ENCODE measurements at regions not wholly inside any gene's neighbourhood (a gene's known extent, or its start where the extent isn't known, plus 50 kb on each side); places are given as distances from the start of the nearest gene placed in this dataset.

- Histone ChIP-seq H3K79me2 (ENCODE audit: control insufficient read depth, low read length) (no peaks in the 10 kb centered on the region), H3K27me3 (ENCODE audit: control insufficient read depth, low read length) (no peaks in the 10 kb centered on the region), H3K9me3 (ENCODE audit: control insufficient read depth, insufficient read depth, low read length) (no peaks in the 10 kb centered on the region), H3K4me1 (ENCODE audit: control insufficient read depth, low read length) (no peaks in the 10 kb centered on the region), H3K4me3 (ENCODE audit: low read length) (no peak overlapping the region), H3K9me2 (replicated peaks; ENCODE audit: control insufficient read depth, low read length) (no peaks in the 10 kb centered on the region), H3K27ac (ENCODE audit: low read depth, low read length) (no peak overlapping the region), H3K36me3 (ENCODE audit: control insufficient read depth, low read length) (no peaks in the 10 kb centered on the region), H3K4me2 (ENCODE audit: low read length) (no peak overlapping the region), H3F3A (ENCODE audit: control insufficient read depth, insufficient read depth) (no peaks in the 10 kb centered on the region), H4K20me1 (ENCODE audit: control insufficient read depth, insufficient read depth, low read depth, low read length) (no peaks in the 10 kb centered on the region)
- TF ChIP-seq CTCF (IDR thresholded peaks at IDR 0.05; ENCODE audit: low read depth, low read length, poor library complexity, severe bottlenecking) (no peak), EZH2phosphoT487 (IDR thresholded peaks at IDR 0.05; ENCODE audit: borderline replicate concordance, low read length) (no peak)
These were observed 50.5 kb upstream of the LRRC1 start for GRCh38 chr6:53744321-53744720.

GRCh38 chr6:53741034-53741823 is 53.6 kb upstream of the LRRC1 start:
- H3K36me3 ChIP-seq (ENCODE audit: control insufficient read depth, low read length) = no peaks in the 10 kb centered on the region
- no peaks in the 10 kb centered on the region for H3K4me1 ChIP-seq (ENCODE audit: control insufficient read depth, low read length)
- no peaks in the 10 kb centered on the region for H3K9me3 ChIP-seq (ENCODE audit: control insufficient read depth, insufficient read depth, low read length)
- H3K9me2 ChIP-seq (replicated peaks; ENCODE audit: control insufficient read depth, low read length) = no peaks in the 10 kb centered on the region
- TF ChIP-seq EZH2phosphoT487 (IDR thresholded peaks at IDR 0.05; ENCODE audit: borderline replicate concordance, low read length) (no peak), CTCF (IDR thresholded peaks at IDR 0.05; ENCODE audit: low read depth, low read length, poor library complexity, severe bottlenecking) (no peak)
- peaks cover 6% of the 10 kb centered on the region; the same call in 1 of the 2 replicates for H3K27me3 ChIP-seq (ENCODE audit: control insufficient read depth, low read length)
- H3K27ac ChIP-seq (ENCODE audit: low read depth, low read length) = no peak overlapping the region
- H3K79me2 ChIP-seq (ENCODE audit: control insufficient read depth, low read length) = no peaks in the 10 kb centered on the region
- H3K4me3 ChIP-seq (ENCODE audit: low read length) = no peak overlapping the region
- H3K4me2 ChIP-seq (ENCODE audit: low read length) = no peak overlapping the region
- H4K20me1 ChIP-seq (ENCODE audit: control insufficient read depth, insufficient read depth, low read depth, low read length) = no peaks in the 10 kb centered on the region
- no peaks in the 10 kb centered on the region for H3F3A ChIP-seq (ENCODE audit: control insufficient read depth, insufficient read depth)

GRCh38 chr6:53737746-53738145 is 57.1 kb upstream of the LRRC1 start:
- Histone ChIP-seq H3K9me2 (replicated peaks; ENCODE audit: control insufficient read depth, low read length) (no peaks in the 10 kb centered on the region), H3K4me2 (ENCODE audit: low read length) (no peak overlapping the region)

GRCh38 chr6:53735896-53736295 is 58.9 kb upstream of the LRRC1 start:
- Histone ChIP-seq H3K9me2 (replicated peaks; ENCODE audit: control insufficient read depth, low read length) (no peaks in the 10 kb centered on the region), H3K4me3 (ENCODE audit: low read length) (no peak overlapping the region), H3K79me2 (ENCODE audit: control insufficient read depth, low read length) (no peaks in the 10 kb centered on the region), H3K27ac (ENCODE audit: low read depth, low read length) (no peak overlapping the region), H3K9me3 (ENCODE audit: control insufficient read depth, insufficient read depth, low read length) (no peaks in the 10 kb centered on the region), H3K4me1 (ENCODE audit: control insufficient read depth, low read length) (no peaks in the 10 kb centered on the region), H3F3A (ENCODE audit: control insufficient read depth, insufficient read depth) (no peaks in the 10 kb centered on the region), H3K27me3 (ENCODE audit: control insufficient read depth, low read length) (peaks cover 13% of the 10 kb centered on the region; the same call in 1 of the 2 replicates), H3K36me3 (ENCODE audit: control insufficient read depth, low read length) (no peaks in the 10 kb centered on the region), H3K4me2 (ENCODE audit: low read length) (no peak overlapping the region), H4K20me1 (ENCODE audit: control insufficient read depth, insufficient read depth, low read depth, low read length) (no peaks in the 10 kb centered on the region)
- TF ChIP-seq CTCF (IDR thresholded peaks at IDR 0.05; ENCODE audit: low read depth, low read length, poor library complexity, severe bottlenecking) (no peak), EZH2phosphoT487 (IDR thresholded peaks at IDR 0.05; ENCODE audit: borderline replicate concordance, low read length) (no peak)

More at GRCh38 chr6:53737746-53738145, 57.1 kb upstream of the LRRC1 start:
- no peak overlapping the region for H3K27ac ChIP-seq (ENCODE audit: low read depth, low read length)
- no peak for TF ChIP-seq EZH2phosphoT487 (IDR thresholded peaks at IDR 0.05; ENCODE audit: borderline replicate concordance, low read length)
- no peaks in the 10 kb centered on the region for H3K79me2 ChIP-seq (ENCODE audit: control insufficient read depth, low read length)
- H3K4me1 ChIP-seq (ENCODE audit: control insufficient read depth, low read length) = no peaks in the 10 kb centered on the region
- no peaks in the 10 kb centered on the region for H4K20me1 ChIP-seq (ENCODE audit: control insufficient read depth, insufficient read depth, low read depth, low read length)
- no peak overlapping the region for H3K4me3 ChIP-seq (ENCODE audit: low read length)
- H3K36me3 ChIP-seq (ENCODE audit: control insufficient read depth, low read length) = no peaks in the 10 kb centered on the region
- no peaks in the 10 kb centered on the region for H3F3A ChIP-seq (ENCODE audit: control insufficient read depth, insufficient read depth)
- peaks cover 13% of the 10 kb centered on the region; the same call in 1 of the 2 replicates for H3K27me3 ChIP-seq (ENCODE audit: control insufficient read depth, low read length)
- no peaks in the 10 kb centered on the region for H3K9me3 ChIP-seq (ENCODE audit: control insufficient read depth, insufficient read depth, low read length)
